Head of caudate nucleus (tissue), 42 donors: ENCODE measurements at regions not wholly inside any gene's neighbourhood (a gene's known extent, or its start where the extent isn't known, plus 50 kb on each side); places are given as distances from the start of the nearest gene placed in this dataset.
"Not testable (repeated sequence)": the region's sequence is repeated elsewhere in the genome, so short reads cannot be mapped to it uniquely, and the experiment has no call there.

Source experiments
- DNase-seq, 42 donors: peaks; one replicate each; pipeline versions ENCODE4 v3.0.0 to v3.0.0-alpha.2; 2020 to 2021; ENCODE audit warnings: mixed read lengths in 7 of 42
- intact Hi-C: fragments of 100-400 bp; cut with DNase I; formaldehyde crosslinking; loops from one replicate; pipeline ENCODE4 v1.15.0; 2022

- DNase-seq = no peak
- intact Hi-C loops = no loop called here
Measured at GRCh38 chr5:37991301-37992299, 151.8 kb upstream of the GDNF start.

GRCh38 chr5:37989884-37990283 lies 150.0 kb upstream of the GDNF start:
- DNase-seq = no peak
- intact Hi-C loops = no loop called here

GRCh38 chr5:37988454-37989046 lies 148.7 kb upstream of the GDNF start:
- no peak for DNase-seq

GRCh38 chr5:37984300-37984699 lies 144.5 kb upstream of the GDNF start:
- no peak for DNase-seq
- intact Hi-C loops = no loop called here

More at GRCh38 chr5:37988454-37989046, 148.7 kb upstream of the GDNF start:
- intact Hi-C loops = no loop called here

GRCh38 chr5:37983463-37983862 lies 143.6 kb upstream of the GDNF start:
- intact Hi-C loops = no loop called here
- DNase-seq = no peak

- intact Hi-C loops = no loop called here
- no peak for DNase-seq
Measured at GRCh38 chr5:37979559-37979958, 139.7 kb upstream of the GDNF start.

- no peak for DNase-seq
- intact Hi-C loops = no loop called here
Measured at GRCh38 chr5:37975531-37975930, 135.7 kb upstream of the GDNF start.

GRCh38 chr5:37971483-37972024 lies 131.7 kb upstream of the GDNF start:
- intact Hi-C loops = no loop called here
- no peak for DNase-seq

GRCh38 chr5:37966871-37967270 lies 127.0 kb upstream of the GDNF start:
- no peak for DNase-seq
- intact Hi-C loops = no loop called here

GRCh38 chr5:37966291-37966690 lies 126.5 kb upstream of the GDNF start:
- no peak for DNase-seq
- intact Hi-C loops = no loop called here

- DNase-seq = no peak
- intact Hi-C loops = no loop called here
Measured at GRCh38 chr5:37962389-37962788, 122.5 kb upstream of the GDNF start.

GRCh38 chr5:37957218-37957617 lies 117.4 kb upstream of the GDNF start:
- intact Hi-C loops = no loop called here
- no peak for DNase-seq

- intact Hi-C loops = no loop called here
- no peak for DNase-seq
Measured at GRCh38 chr5:37955748-37956147, 115.9 kb upstream of the GDNF start.

- intact Hi-C loops = no loop called here
- DNase-seq = no peak
Measured at GRCh38 chr5:37954561-37954960, 114.7 kb upstream of the GDNF start.

- intact Hi-C loops = no loop called here
- DNase-seq = no peak
Measured at GRCh38 chr5:37951946-37952721, 112.3 kb upstream of the GDNF start.

- no peak for DNase-seq
- intact Hi-C loops = no loop called here
Measured at GRCh38 chr5:37950436-37950835, 110.6 kb upstream of the GDNF start.

- intact Hi-C loops = no loop called here
- DNase-seq = no peak
Measured at GRCh38 chr5:37945446-37945845, 105.6 kb upstream of the GDNF start.

- intact Hi-C loops, DNase-seq: not testable (repeated sequence)
Measured at GRCh38 chr5:37943136-37943535, 103.3 kb upstream of the GDNF start.

- peak in 5 of 42 donors; percentile 5 to 18 (median 10) for DNase-seq
- intact Hi-C loops = no loop called here
Measured at GRCh38 chr5:37940931-37941623, 101.2 kb upstream of the GDNF start.
